ENCODE measurements at regions not wholly inside any gene's neighbourhood (a gene's known extent, or its start where the extent isn't known, plus 50 kb on each side); places are given as distances from the start of the nearest gene placed in this dataset.
"Not testable (repeated sequence)": the region's sequence is repeated elsewhere in the genome, so short reads cannot be mapped to it uniquely, and the experiment has no call there.

DNA sequence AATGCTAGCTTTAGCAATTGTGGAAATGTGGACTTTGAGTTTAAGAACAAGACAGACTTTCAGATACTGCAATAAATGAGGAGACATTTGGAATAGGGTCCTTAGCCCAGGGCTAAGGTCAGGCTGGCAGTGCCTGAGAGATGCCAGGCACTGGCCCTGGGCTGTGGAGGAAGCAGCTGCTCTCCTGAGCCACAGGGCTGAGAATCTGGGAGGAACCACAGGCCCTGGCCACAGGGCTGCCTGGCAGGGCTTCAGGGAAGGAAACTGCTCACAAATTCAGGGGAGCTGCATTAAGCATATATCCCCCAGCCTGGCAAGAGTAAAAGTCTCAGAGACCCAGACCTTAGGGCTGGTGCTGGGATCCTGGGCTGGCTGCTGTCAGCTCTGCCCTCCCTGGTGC lies 305.1 kb downstream of the RPIA start:
- not testable (repeated sequence) for H4K91ac ChIP-seq (ENCODE audit: insufficient read length, low read depth, low read length); H3K4me2 ChIP-seq (ENCODE audit: insufficient read depth, insufficient read length, low read length); H3K18ac ChIP-seq (ENCODE audit: insufficient read length, low read depth, low read length); DNase-seq; H3K23ac ChIP-seq (ENCODE audit: insufficient read length, low read depth, low read length); H3K4me3 Mint-ChIP-seq; H3K14ac ChIP-seq (ENCODE audit: insufficient read depth, low read length); H3K4ac ChIP-seq (ENCODE audit: low read depth, low read length); H3K56ac ChIP-seq (ENCODE audit: insufficient read length, low read depth, low read length); H3K9me3 ChIP-seq (ENCODE audit: control insufficient read depth, low read depth, low read length); H2BK20ac ChIP-seq (ENCODE audit: low read depth, low read length, poor library complexity, severe bottlenecking); H3K27ac ChIP-seq (ENCODE audit: insufficient read length, low read depth, low read length); H3K4me1 ChIP-seq (ENCODE audit: insufficient read depth, low read length); H2BK5ac ChIP-seq (ENCODE audit: insufficient read length, low read length); H2AK5ac ChIP-seq (ENCODE audit: insufficient read length, low read length); H3K4me1 Mint-ChIP-seq; H3T11ph ChIP-seq (ENCODE audit: low read length); H2AFZ ChIP-seq (ENCODE audit: low read length); H2BK12ac ChIP-seq (ENCODE audit: insufficient read length, low read depth, low read length); H3K9ac ChIP-seq (ENCODE audit: extremely low read depth, insufficient read length, low read length); H3K36me3 Mint-ChIP-seq (ENCODE audit: insufficient read depth in 1 of 3, low read depth in 3 of 3); H4K5ac ChIP-seq (ENCODE audit: insufficient read length, low read depth, low read length); H3K27ac Mint-ChIP-seq; H3K27me3 ChIP-seq (ENCODE audit: insufficient read depth, low read length); H2BK120ac ChIP-seq (ENCODE audit: low read depth, low read length, poor library complexity, severe bottlenecking); H4K8ac ChIP-seq (replicated peaks; ENCODE audit: insufficient read length, low read depth, low read length); H3K23me2 ChIP-seq (ENCODE audit: insufficient read length, low read depth, low read length, poor library complexity, severe bottlenecking); H2BK15ac ChIP-seq (ENCODE audit: low read depth, low read length); H4K20me1 ChIP-seq (ENCODE audit: control insufficient read depth, insufficient read depth, insufficient read length); H3K27me3 Mint-ChIP-seq (ENCODE audit: low read depth); H3K79me1 ChIP-seq (ENCODE audit: insufficient read depth, low read depth, low read length, poor library complexity, severe bottlenecking); H3K79me2 ChIP-seq (ENCODE audit: insufficient read depth, low read length)
- H3K9me3 Mint-ChIP-seq = peaks cover 40 to 71% of the 10 kb centered on the region in 2 experiments
